ENCODE measurements at regions not wholly inside any gene's neighbourhood (a gene's known extent, or its start where the extent isn't known, plus 50 kb on each side); places are given as distances from the start of the nearest gene placed in this dataset.

GRCh38 chr2:841036-841435 is 109.6 kb upstream of the SNTG2 start:
- TF ChIP-seq CTCF (IDR thresholded peaks at IDR 0.05; ENCODE audit: control insufficient read depth, insufficient read depth, low read depth, low read length, missing control alignments) = no peak
- DNase-seq (ENCODE audit: low read depth) = no peak
- H3K4me3 ChIP-seq (ENCODE audit: control insufficient read depth, low read depth, low read length) = no peak overlapping the region

GRCh38 chr2:834233-834632 is 116.4 kb upstream of the SNTG2 start:
- H3K4me3 ChIP-seq (ENCODE audit: control insufficient read depth, low read depth, low read length) = no peak overlapping the region
- no peak for DNase-seq (ENCODE audit: low read depth)
- TF ChIP-seq CTCF (IDR thresholded peaks at IDR 0.05; ENCODE audit: control insufficient read depth, insufficient read depth, low read depth, low read length, missing control alignments) = no peak

- DNase-seq (ENCODE audit: low read depth) = no peak
- H3K4me3 ChIP-seq (ENCODE audit: control insufficient read depth, low read depth, low read length) = no peak overlapping the region
- no peak for TF ChIP-seq CTCF (IDR thresholded peaks at IDR 0.05; ENCODE audit: control insufficient read depth, insufficient read depth, low read depth, low read length, missing control alignments)
Measured at GRCh38 chr2:833180-833579, 117.5 kb upstream of the SNTG2 start.

GRCh38 chr2:832635-833034 is 118.0 kb upstream of the SNTG2 start:
- TF ChIP-seq CTCF (IDR thresholded peaks at IDR 0.05; ENCODE audit: control insufficient read depth, insufficient read depth, low read depth, low read length, missing control alignments) = no peak
- no peak for DNase-seq (ENCODE audit: low read depth)
- H3K4me3 ChIP-seq (ENCODE audit: control insufficient read depth, low read depth, low read length) = no peak overlapping the region

GRCh38 chr2:831622-832021 is 119.0 kb upstream of the SNTG2 start:
- H3K4me3 ChIP-seq (ENCODE audit: control insufficient read depth, low read depth, low read length) = no peak overlapping the region
- no peak for TF ChIP-seq CTCF (IDR thresholded peaks at IDR 0.05; ENCODE audit: control insufficient read depth, insufficient read depth, low read depth, low read length, missing control alignments)
- no peak for DNase-seq (ENCODE audit: low read depth)

GRCh38 chr2:831225-831536 is 119.5 kb upstream of the SNTG2 start:
- no peak for TF ChIP-seq CTCF (IDR thresholded peaks at IDR 0.05; ENCODE audit: control insufficient read depth, insufficient read depth, low read depth, low read length, missing control alignments)
- no peak overlapping the region for H3K4me3 ChIP-seq (ENCODE audit: control insufficient read depth, low read depth, low read length)
- DNase-seq (ENCODE audit: low read depth) = no peak

Data from AG09309 (cell line).